Keratinocyte (primary cell): ENCODE measurements at regions not wholly inside any gene's neighbourhood (a gene's known extent, or its start where the extent isn't known, plus 50 kb on each side); places are given as distances from the start of the nearest gene placed in this dataset.

ENCODE experiments used
- DNase-seq: peaks from one replicate; pipeline ENCODE4 v3.0.0-alpha.2; 2011; ENCODE audit warnings: low read depth, missing footprints, low spot score
- FAIRE-seq: peaks from 2 replicates; lab custom pipeline; 2011; peaks lifted over from hg19 to GRCh38; lab: Jason Lieb, UNC
- H2AFZ ChIP-seq: 2 replicates; pipeline ENCODE4 v1.6.0; 2012; ENCODE audit warnings: low read length, control low read depth, inconsistent platforms; ENCODE audit not compliant: control insufficient read depth
- H3K27ac ChIP-seq: 2 replicates; pipeline ENCODE4 v1.5.1; 2011; ENCODE audit warnings: low read length; ENCODE audit not compliant: control insufficient read depth, insufficient read depth
- H3K27me3 ChIP-seq: 3 replicates; pipeline ENCODE4 v1.6.0; 2011; ENCODE audit warnings: low read length; ENCODE audit not compliant: control insufficient read depth, insufficient read depth; ENCODE audit errors: extremely low read depth
- H3K36me3 ChIP-seq, 2 experiments: 2 replicates in 1 of 2; 3 replicates in 1 of 2; pipeline ENCODE4 v1.5.1; 2011; ENCODE audit warnings: low read length in 2 of 2, mild to moderate bottlenecking in 1 of 2; ENCODE audit not compliant: control insufficient read depth in 2 of 2, insufficient read depth in 2 of 2; ENCODE audit errors: extremely low read depth in 1 of 2
- H3K4me1 ChIP-seq: 3 replicates; pipeline ENCODE4 v1.5.1; 2011; ENCODE audit warnings: low read length; ENCODE audit not compliant: control insufficient read depth, insufficient read depth; ENCODE audit errors: extremely low read depth
- H3K4me2 ChIP-seq: 3 replicates; pipeline ENCODE4 v1.6.0; 2011; ENCODE audit warnings: low read depth, low read length; ENCODE audit not compliant: control insufficient read depth, insufficient read depth; ENCODE audit errors: extremely low read depth
- H3K4me3 ChIP-seq, 3 experiments: fragments of 200-600 bp in 1 of 3; sonication (generic) in 1 of 3; 2 replicates in 2 of 3; 3 replicates in 1 of 3; pipeline ENCODE4 v1.5.1; 2011 to 2016; ENCODE audit warnings: low read length in 3 of 3, mild to moderate bottlenecking in 3 of 3, control low read depth in 2 of 3, inconsistent platforms in 1 of 3, low read depth in 1 of 3, mixed read lengths in 1 of 3, mixed run types in 1 of 3, moderate library complexity in 1 of 3; ENCODE audit not compliant: control insufficient read depth in 2 of 3, insufficient read depth in 2 of 3; ENCODE audit errors: extremely low read depth in 1 of 3
- H3K79me2 ChIP-seq: 2 replicates; pipeline ENCODE4 v1.6.0; 2012; ENCODE audit warnings: low read length; ENCODE audit not compliant: control insufficient read depth, insufficient read depth
- H3K9ac ChIP-seq: 3 replicates; pipeline ENCODE4 v1.6.0; 2011; ENCODE audit warnings: low read length; ENCODE audit not compliant: control insufficient read depth, insufficient read depth; ENCODE audit errors: extremely low read depth
- H3K9me1 ChIP-seq: 3 replicates; pipeline ENCODE4 v1.6.0; 2011; ENCODE audit warnings: low read length; ENCODE audit not compliant: control insufficient read depth, insufficient read depth; ENCODE audit errors: extremely low read depth
- H3K9me3 ChIP-seq: 2 replicates; pipeline ENCODE4 v1.5.1; 2012; ENCODE audit warnings: low read depth, low read length; ENCODE audit not compliant: control insufficient read depth
- H4K20me1 ChIP-seq: 3 replicates; pipeline ENCODE4 v1.6.0; 2011; ENCODE audit warnings: low read length; ENCODE audit not compliant: control insufficient read depth, insufficient read depth; ENCODE audit errors: extremely low read depth
- EZH2 ChIP-seq: IDR thresholded peaks from one replicate; pipeline ENCODE4 v1.6.1; 2012; ENCODE audit warnings: inconsistent platforms, mild to moderate bottlenecking, low read length, moderate library complexity
- dilution Hi-C: fragments of 300-500 bp; cut with MboI; formaldehyde crosslinking; loops from one replicate; pipeline ENCODE4 v1.7.0; 2020; ENCODE audit warnings: low sequenced_read_pairs; ENCODE audit not compliant: extremely low pct_ligation_motif_present
- TF ChIP-seq, protein P1 (sequence below), 3 experiments: IDR thresholded peaks in 1 of 3; conservative IDR thresholded peaks in 1 of 3; optimal IDR thresholded peaks in 1 of 3; 2 replicates in 2 of 3; 3 replicates in 1 of 3; pipeline versions ENCODE3 to v1.5.1; 2011; ENCODE audit warnings: low read length in 3 of 3, mild to moderate bottlenecking in 3 of 3, moderate library complexity in 2 of 3, control low read depth in 1 of 3, inconsistent platforms in 1 of 3; ENCODE audit not compliant: insufficient read depth in 2 of 3; ENCODE audit errors: extremely low read depth in 1 of 3

DNA sequence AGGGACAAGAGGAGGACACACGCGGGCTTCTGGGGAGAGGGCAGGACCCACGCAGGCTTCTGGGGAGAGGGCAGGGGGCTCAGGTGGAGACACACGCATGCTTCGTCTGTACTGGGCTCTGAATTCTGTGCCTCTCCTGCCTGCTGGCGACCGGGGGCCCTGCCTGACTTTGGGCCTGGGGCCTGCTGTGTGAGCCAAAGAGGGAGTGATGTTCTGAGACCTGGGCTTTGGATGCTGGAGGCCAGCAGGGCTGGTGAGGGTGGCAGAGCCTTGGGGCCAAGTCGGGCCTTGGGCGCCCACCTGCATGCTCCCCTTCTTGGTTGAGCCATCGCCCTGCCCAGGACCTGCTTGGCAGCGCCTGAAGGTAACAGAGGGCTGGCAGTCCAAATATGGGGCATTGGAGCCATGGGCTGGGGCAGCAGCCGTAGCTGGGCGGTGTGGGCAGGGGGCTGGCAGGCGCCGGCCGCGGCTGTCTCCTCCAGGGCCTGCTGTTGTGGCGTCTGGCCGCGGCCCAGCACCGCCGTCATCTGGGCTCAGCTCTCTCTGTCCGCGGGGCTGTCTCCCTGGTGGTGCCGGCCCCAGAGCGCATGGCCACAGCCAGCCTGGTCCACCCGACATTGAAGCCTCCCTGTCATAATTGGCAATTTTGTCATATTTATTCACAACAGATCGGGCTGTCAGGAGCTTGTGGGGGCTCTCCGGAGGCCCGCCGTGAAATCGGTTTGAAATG lies 78.9 kb downstream of the UNCX start:
- Histone ChIP-seq H3K79me2 (no peaks in the 10 kb centered on the region), H3K9me3 (peaks cover 2% of the 10 kb centered on the region), H3K27ac (no peak overlapping the region), H3K36me3 (no peaks in the 10 kb centered on the region), H3K9ac (no peak overlapping the region), H3K27me3 (peaks cover 4% of the 10 kb centered on the region), H3K4me1 (no peaks in the 10 kb centered on the region), H3K4me3 (no peak overlapping the region), H3K9me1 (no peaks in the 10 kb centered on the region), H2AFZ (no peak overlapping the region), H3K4me2 (no peak overlapping the region), H4K20me1 (no peaks in the 10 kb centered on the region)
- DNase-seq (no peak), FAIRE-seq (no peak)
- TF ChIP-seq, protein P1, sequence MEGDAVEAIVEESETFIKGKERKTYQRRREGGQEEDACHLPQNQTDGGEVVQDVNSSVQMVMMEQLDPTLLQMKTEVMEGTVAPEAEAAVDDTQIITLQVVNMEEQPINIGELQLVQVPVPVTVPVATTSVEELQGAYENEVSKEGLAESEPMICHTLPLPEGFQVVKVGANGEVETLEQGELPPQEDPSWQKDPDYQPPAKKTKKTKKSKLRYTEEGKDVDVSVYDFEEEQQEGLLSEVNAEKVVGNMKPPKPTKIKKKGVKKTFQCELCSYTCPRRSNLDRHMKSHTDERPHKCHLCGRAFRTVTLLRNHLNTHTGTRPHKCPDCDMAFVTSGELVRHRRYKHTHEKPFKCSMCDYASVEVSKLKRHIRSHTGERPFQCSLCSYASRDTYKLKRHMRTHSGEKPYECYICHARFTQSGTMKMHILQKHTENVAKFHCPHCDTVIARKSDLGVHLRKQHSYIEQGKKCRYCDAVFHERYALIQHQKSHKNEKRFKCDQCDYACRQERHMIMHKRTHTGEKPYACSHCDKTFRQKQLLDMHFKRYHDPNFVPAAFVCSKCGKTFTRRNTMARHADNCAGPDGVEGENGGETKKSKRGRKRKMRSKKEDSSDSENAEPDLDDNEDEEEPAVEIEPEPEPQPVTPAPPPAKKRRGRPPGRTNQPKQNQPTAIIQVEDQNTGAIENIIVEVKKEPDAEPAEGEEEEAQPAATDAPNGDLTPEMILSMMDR (optimal IDR thresholded peaks at IDR 0.05 in 1 of 3, IDR thresholded peaks at IDR 0.05 in 1 of 3, conservative IDR thresholded peaks at IDR 0.05 in 1 of 3; ENCODE audit: extremely low read depth in 1 of 3, insufficient read depth in 2 of 3, low read length in 3 of 3) = no peak
- TF ChIP-seq EZH2 = no peak
- dilution Hi-C loops = no loop called here

DNA sequence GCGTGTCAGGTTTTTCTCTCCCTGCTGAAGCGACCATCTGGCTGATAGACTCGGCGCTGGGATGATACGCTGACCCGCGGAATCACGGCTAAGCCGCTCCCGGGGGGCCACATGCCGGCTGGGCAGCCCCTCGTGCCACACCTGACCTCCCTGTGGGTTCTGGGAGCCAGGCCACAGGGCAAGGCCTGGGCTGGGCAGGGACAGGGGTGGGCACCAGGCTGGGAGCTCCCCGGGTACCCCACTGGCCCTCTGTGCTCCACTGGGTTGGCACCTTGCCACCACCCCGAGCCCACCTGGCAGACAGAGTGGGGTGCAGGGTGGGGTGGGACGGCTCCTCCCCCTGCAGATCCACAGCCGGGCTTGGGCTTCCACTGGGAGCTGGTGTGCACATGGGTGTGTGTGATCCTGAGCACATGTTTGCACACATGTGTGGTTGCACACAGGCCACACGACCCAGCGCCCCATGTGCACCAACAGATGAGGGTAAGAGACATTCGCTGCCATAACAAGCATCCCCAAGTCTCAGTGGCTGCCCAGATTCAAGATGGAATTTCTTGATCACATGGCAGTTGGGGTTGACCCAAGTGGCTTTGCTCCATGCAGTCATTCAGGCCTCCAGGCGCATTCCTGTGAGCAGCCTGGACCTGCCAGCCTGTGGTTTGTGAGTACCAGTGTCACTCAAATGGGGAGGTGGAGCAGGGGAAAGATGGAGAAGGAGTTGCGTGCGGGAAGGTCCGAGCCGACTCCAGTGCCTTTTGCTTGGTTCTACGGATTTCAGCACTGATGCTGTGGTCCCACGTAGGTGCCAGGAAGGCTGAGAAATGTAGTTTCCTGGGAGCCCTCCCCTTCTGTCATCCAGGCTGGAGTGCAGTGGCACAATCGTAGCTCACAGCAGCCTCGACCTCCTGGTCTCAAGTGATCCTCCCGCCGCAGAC lies 79.7 kb downstream of the UNCX start:
- Histone ChIP-seq H3K36me3 (no peaks in the 10 kb centered on the region), H3K27me3 (peaks cover 4% of the 10 kb centered on the region), H3K9ac (no peak overlapping the region), H3K4me1 (no peaks in the 10 kb centered on the region), H3K9me3 (peaks cover 2% of the 10 kb centered on the region), H4K20me1 (no peaks in the 10 kb centered on the region), H2AFZ (no peak overlapping the region), H3K27ac (no peak overlapping the region), H3K4me3 (no peak overlapping the region), H3K9me1 (no peaks in the 10 kb centered on the region), H3K79me2 (no peaks in the 10 kb centered on the region), H3K4me2 (no peak overlapping the region)
- dilution Hi-C loops = no loop called here
- FAIRE-seq (no peak), DNase-seq (no peak)
- TF ChIP-seq, protein P1 (optimal IDR thresholded peaks at IDR 0.05 in 1 of 3, IDR thresholded peaks at IDR 0.05 in 1 of 3, conservative IDR thresholded peaks at IDR 0.05 in 1 of 3; ENCODE audit: extremely low read depth in 1 of 3, insufficient read depth in 2 of 3, low read length in 3 of 3) = no peak
- no peak for TF ChIP-seq EZH2
